Fibroblast of skin of scalp (primary cell): ENCODE measurements at regions not wholly inside any gene's neighbourhood (a gene's known extent, or its start where the extent isn't known, plus 50 kb on each side); places are given as distances from the start of the nearest gene placed in this dataset.
A peak's percentile ranks its signal among the peaks of the same experiment; 100 is the strongest.

Experiments used
- DNase-seq: peaks from one replicate; pipeline ENCODE4 v3.0.0-alpha.2; 2013

DNA sequence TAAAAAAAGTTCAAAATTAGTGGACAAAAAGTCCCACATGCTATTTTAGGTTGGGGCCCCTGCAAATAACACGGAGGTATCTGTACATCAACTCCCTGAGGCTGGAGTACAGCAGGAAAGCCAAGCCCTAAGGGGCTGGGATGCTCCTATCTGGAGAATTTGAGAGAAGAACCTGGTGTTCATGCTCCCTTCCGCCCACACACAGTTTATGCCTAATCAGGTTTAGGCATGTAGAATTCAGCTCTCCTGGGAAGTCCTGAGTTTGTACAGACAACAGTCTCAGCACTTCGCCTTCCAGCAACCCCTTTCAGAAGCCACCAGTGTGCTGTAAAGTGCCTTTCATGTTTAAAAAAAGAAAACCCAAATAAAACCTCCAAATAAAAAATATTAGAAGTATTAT is 237.3 kb upstream of the GRIP1 start:
- no peak for DNase-seq

DNA sequence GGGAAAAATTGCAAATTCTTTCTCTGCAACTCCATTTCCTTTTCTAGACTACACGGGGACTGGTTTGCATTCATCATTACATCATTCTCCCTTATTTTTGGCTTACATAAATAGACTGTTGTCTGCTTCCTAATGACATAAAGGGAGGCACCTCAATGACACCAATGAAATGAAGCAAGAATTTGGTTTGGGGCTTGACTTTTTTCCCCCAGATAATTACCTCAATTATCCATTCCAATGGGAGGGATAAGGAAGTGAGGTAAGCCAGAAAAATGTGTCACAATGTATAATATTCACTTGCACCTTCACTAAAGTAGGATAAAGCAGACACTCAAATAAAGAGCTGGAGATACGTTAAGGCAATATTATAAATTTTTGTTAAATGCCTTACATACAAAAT is 240.6 kb upstream of the GRIP1 start:
- no peak for DNase-seq

DNA sequence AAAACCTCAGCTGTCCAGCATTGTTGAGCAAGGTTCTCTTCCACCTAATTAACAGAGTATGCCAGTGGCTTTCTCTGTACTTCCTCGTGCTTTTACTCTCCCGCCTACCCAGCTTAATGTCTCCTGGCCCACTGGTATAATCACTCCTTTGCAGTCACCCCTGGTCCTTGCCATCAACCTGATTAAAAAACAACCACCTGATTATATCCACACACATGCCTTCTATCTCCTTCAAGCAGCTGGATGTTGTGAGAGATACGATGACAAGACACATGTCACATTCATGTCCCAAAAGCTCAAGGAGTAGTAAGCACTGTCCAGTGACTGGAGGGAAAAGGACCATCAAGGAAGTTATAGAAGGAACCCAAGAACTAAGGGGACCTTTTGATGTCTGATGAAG is 241.3 kb upstream of the GRIP1 start:
- DNase-seq = no peak

DNA sequence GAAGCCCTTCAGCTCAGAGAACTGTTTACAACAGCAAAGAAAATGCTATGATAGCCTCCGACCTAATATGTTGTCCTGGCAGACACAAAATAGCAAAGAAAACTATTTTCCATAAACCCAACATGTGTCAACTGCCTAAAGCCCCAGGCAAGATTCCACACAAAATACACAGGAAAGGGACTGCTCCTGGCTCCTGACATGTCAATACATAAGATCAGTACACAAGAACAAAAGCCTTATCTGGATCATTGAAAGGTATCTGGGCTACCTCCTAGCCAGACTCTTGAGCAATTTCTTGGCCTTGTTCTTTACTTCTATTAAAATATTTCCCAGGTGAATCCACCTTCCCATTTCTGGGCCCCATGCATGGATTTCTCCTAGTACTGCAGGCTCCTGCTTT is 242.3 kb upstream of the GRIP1 start:
- no peak for DNase-seq

DNA sequence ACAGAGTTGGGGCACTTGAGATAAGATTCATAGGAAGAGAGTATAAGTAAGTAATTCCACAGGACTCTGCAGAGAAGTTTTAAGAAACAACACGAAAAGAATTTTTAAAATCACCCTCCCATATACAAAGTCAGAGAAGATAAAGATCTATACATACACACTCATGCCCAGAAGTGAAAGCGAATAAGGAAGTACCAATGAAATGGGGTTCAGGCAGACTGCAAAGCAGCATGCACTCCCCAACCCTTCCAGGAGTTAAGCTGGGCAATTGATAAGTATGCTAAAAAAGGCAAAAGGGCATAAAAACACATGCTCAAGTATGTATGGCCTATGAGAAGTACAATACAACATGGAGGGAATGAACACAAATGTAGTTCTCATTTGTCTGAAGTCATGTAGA is 246.2 kb upstream of the GRIP1 start:
- DNase-seq = no peak

DNA sequence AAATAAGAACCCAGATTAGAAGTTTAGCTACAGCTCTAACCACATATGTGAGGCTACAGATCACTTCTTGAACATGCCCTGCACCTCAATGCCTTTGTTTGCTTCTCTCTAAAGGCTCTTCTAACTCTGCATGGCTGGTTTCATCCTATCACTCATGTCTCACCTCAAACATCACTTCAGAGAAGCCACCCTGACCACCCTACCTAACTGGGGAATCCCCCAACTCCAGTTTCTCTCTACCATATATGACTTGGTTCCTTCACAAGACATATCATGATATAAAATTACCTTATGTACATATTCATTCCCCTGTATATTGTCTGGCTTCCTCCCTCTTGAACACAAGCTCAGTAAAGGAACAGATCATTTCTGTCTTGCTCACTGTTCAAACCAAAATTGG is 250.2 kb upstream of the GRIP1 start:
- no peak for DNase-seq

DNA sequence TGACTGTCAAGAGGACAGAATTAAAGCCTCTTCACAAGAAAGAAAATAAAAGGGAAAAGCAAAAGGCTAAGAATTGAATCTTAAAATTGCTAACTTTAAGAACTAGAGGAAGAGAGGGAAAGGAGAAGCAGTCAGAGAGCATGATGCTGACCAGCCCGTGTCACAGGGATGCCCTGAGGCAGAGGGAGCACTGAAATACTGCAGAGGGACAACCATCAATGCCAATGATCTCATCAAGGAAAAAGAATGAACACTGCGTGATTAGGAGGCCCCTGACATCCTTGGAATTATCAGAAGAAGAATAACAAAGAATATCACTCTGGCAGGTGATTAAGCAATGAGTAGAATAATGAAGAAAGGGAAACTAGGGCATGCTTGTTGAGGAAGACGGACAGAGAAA is 252.2 kb upstream of the GRIP1 start:
- DNase-seq = no peak

DNA sequence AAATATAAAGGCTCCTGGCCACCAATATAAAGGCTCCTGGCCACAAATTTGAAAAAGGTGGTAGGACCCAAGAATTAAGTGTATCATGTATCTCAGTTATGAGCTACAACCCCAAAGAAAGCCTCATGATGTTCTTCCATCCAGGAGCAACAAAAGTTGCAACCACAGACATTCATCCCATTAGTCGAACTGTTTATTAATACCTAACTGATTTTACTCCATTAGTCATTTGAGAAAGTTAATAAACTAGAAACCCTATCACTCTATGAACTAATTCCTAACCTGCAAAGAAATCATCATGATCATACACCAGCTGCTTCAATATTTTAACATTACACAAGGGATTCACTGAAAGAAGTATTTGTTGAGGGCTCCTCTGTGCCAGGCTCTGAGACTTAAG is 253.2 kb upstream of the GRIP1 start:
- no peak for DNase-seq

DNA sequence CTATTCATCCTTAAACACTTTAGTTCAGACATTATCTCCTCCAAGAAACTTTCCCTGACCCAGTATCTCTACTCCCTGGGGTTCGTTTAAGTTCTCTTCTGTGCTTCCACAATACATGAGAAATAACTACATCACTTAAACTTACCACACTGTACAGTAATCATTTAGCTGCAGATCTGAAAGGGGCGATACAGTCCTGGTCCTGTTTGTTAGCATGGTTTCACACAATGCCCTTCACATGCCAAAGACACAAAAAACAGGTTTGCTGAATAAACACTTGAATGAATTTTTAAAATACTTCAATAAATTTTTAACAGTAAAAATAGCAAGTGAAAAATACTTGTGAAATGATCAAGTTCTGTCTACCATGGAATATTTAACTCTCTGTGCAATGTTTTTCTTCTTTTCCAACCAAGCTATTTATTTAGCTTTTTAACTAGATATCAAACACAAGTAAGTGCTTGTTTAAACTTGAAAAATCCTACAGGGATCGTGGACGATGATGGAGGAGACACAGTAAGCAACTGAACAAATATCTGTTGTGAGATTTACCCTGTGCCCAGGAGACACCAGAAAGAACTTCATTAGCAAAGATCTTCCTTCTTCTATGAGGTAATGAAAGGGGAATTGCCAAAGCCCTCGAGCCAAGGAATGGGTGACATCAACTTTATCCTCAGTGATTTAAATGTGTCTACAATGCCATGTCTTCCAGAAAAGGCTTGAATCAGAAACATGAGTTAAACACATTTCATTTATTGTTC is 255.6 kb upstream of the GRIP1 start:
- no peak for DNase-seq

DNA sequence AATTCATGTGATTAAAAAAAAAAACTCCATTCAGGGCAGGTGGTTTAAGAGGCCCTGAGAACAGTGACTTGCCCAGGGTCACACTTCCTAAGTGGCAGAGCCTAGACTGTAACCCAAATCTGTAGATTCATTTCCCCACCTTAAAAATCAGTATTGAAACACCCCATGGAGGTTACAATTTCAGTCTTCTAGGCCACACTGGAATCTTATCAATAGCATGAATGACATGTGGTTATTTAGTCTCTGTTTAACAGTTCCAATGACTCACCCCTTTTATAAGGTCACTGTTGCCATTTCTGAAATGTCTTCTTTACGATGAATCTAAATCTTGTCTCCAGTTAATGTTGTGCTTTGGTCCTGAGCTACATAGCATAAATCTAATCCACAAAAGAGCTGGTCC is 262.3 kb upstream of the GRIP1 start:
- no peak for DNase-seq

DNA sequence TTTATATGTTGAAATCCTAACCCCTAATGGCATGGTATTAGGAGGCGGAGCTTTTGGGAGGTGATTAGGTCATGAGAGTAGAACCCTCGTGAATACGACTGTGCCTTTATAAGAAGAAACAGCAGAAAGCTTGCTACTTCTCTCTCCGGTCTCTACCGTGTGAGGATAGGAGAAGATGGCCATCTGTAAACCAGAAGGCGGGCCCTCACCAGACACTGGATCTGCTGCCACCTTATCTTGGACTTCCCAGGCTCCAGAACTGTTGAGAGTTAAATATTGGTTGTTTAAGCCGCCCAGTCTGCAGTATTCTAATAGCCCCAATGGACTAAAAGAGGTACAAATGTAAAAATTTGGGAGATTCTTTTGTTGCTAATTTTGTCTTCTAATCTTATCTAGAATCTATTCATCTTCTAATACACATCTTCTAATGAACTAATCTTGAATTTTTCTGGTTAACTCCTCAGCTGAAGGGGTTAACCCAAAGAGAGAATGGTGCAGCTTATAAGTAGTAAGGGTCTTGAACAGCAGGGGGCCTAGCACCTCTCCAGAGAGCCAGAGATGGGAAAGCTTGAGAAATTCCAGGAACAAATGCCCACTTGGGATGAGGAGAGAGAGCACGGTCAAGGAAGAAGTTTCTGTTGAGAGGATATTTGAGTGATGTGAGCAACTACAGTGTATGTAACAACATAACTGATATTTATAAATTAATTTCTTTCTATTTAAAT is 264.0 kb upstream of the GRIP1 start:
- DNase-seq = no peak

DNA sequence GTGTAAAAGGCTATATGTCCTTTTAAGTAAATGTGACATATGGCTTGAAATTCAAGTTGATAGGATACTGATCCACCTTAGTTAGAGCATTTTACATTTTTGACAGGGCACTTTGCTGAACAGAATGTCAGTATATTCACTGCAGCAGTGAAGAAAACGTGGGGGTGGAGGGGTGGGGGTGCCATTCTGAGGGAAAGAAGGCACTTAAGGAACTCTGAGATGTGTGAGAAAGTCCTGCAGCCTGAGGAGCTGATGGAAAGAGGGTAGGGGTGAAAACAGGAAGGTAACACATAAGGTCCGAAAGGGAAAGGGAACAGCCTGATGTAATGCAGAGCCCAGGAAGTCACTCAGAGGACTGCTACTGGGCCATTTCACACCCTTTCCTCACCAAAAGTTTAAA is 265.5 kb upstream of the GRIP1 start:
- DNase-seq = no peak

DNA sequence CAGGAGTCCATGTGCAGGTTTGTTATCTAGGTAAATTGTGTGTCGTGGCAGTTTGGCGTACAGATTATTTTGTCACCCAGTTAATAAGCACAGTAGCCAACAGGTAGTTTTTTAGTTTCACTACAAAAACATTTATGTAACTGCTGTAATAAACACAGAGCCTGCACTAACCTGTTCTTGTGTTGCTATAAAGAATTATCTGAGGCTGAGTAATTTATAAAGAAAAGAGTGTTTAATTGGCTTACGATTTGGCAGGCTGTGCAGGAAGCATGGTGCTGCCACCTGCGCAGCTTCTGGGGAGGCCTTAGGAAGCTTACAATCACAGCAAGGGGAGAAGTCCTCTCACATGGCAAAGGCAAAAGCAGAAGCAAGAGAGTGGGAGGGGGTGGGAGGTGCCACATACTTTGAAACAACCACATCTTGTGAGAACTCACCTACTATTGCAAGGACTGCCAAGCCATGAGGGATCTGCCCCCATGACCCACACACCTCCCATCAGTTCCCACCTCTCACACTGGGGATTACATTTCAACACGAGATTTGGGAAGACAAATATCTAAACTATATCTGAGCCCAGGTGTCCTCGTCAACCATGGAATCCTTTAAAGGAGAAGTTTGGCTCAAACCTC is 266.4 kb upstream of the GRIP1 start:
- no peak for DNase-seq

DNA sequence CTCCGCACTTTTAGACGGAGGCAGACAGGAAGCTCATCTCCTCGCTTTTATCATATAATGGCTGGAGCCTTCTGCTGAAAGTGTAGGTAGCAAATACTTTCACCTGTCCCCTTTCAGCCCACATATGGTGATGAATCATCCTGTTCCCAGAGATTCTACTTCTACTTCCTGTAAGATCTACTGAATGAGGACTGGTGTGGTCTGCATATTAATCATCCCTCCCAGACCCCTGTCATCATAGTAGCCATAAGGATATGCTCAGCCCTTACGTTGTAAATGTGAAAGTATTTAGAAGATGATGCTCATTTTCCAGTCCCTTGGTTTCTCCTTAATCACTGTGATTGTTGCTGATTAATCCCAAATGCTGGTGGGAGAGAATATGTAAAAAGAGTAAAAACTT is 268.2 kb upstream of the GRIP1 start:
- no peak for DNase-seq

DNA sequence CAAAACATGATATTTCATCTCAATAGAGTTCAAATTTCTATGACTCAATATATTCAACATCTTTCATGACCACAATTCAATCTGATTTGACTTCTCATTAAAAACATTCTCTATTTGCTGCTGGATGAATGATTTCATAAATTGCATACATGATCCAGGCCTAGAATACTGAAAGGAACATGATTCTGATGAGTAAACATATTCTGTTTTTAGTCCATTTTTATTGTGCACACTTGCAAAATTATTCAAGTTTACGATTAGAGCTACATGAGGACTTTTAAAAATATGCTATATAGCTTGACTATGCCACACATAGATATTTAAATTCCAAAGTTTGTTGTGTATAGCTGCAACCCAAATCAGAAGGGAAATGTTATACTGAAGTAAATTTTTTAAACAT is 273.8 kb upstream of the GRIP1 start:
- DNase-seq = no peak

DNA sequence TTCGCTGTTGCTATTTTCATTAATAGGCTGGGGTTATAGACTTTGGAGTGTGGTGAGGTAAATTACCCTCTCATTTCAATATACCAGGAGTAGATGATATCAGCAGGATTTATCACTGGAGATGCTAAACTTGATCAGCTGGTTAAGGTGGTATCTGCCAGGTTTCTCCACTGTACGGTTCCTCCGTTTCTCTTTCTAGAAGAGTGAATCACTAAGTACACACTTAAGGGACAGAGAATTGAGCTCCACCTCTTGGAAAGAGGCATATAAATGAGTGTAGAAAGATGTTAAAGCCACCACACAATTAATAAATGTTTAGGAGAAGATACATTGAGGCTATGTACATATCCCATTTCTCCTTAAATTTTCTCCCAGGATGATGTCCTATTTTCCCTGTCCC is 277.4 kb upstream of the GRIP1 start:
- no peak for DNase-seq

DNA sequence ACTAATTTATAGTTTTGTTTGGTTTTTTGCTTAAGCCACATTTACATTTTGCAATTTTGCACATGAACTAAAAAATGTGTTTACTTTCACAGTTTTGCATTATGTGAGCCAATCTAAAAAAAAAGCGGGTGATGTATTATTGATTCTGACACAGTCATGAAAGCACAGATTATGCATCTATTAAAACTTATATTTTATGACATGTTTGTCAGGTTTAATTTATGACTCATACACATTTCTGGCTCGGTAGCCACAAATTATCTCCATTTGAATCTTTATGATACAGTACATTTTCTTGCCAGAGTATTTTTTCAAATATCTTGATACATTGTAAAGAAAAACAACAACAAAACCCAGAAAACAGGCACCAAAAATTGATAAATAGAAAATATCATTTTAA is 280.4 kb upstream of the GRIP1 start:
- no peak for DNase-seq

DNA sequence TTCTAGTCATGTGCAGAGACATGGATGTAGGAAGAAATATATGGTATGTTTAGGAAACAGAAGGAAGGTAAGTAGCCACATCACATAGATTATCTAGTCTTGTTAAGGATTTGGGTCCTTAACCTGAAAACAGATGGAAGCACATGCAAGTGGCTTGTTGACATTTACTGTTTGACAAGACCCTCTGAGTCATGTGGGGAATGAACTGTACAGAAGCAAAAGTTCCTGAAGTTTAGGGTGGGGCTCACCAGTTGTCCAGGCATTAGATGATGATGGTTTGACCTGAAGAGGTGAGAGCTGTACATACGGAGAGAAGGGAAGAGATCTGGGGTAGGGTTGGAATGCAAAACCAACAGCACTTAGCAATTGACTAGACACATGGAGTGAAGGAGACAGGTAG is 281.1 kb upstream of the GRIP1 start:
- no peak for DNase-seq

DNA sequence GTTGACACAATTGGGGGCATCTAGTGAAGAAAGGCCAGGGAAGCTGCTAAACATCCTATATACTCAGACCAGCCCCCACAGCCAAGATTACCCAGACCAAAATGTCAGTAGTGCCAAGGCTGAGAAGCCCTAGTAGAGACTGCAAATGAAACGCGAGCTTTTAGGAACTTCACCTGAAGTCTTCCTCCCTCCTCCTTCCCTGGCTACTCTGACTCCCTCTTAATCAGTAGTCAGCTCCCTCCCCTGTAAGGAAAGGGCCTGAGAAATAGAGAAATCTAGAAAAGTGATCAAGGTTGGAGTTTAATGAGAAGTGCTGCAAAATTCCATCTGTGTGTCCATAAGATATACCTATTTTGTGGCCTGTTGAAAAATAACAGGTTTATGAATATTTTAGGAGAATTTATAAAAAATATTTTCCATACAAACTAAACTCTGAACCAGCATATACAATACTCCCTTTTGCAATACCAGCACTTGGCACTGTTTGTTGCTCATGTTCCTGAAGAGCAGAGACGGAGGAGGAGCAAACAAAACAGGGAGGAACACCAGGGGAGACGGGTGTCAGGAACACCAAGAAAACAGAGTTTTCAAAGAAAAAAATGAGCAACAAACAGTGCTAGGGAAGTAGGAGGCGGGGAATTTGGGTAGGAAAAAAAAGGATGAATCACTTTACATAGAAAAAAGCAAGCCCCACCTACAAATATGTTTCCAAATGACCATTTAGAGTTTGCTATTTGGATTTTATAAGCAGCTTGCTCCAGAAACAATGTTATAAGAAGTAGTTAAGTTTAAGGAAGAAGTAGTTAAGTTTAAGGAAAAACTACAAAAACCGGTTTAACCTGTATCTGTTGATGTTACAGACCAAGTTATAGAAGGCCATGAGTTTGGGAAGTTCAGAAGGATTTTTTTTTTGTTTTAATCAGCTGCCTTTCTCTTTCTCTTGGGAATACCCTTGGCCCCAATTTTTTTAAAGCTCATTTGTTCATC is 282.1 kb upstream of the GRIP1 start:
- no peak for DNase-seq

DNA sequence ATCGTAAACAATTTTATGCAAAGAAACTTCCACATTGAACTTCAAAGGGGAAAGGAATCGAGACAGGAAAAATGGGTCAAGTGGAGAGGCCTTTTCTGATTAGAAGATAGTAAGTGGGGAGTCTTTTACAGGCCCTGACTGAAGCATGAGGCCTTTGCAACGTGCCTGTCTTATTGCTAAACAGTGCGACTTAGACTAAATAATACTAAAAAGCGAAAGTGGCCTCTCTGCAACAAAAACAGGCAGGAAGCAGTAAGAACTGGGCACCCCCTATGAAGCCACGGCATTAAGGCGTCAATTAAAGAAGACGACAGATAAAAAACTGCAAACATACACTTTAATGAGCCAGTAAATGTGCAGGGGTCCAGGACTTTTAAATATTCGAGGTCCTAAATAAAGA is 283.4 kb upstream of the GRIP1 start:
- no peak for DNase-seq

DNA sequence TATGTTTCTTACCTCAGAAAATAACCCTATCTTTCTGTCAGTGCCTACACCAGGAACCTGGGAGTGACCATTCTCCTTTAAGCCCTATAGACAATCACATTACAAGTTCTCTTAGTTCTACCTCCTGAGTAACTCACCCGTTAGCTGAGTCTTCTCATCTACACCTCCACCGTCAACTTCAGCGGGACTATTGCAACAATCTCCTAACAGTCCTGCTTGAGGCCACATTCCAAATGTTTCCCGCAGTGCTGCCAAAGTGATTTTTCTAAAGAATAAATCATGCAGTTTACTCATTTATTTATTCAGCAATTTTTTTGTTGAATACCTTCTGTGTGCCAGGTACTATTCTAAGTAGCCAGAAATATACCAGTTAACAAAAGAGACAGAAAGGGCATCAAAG is 285.0 kb upstream of the GRIP1 start:
- no peak for DNase-seq

DNA sequence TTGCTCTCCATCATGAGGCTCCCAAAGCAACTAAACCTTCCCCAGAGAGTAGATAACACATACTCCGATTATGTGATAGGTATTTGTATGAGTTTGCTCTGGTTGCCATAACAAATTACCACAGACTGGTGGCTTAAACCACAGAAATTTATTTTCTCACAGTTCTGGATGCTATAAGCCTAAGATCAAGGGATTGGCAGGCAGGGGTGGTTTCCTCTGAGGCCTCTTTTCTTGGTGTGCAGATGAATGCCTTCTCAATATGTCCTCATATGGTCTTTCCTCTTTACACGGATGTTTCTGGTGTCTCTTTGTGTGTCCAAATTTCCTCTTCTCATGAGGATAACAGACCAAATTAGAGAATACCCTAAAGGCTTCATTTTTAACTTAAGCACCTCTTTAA is 285.8 kb upstream of the GRIP1 start:
- DNase-seq = peak; percentile 70

DNA sequence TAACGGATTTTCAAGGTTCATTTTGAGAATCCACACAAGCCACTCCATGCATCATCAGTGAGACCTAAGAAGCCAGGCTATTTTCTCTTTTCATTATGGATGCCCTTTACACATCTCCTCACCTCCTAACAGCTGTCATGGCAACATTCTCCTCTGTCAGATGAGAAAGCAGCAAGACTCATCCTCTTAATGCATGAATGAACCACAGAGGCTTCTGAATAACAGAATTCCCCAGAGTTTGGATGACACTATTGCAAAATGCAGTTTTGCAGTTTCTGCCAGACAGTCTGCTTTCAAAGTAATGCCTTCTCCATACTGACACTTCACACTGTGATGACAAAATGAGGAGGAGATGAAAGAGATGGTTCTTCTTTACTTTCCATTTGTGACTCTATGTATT is 286.7 kb upstream of the GRIP1 start:
- DNase-seq = peak; percentile 7
